OCI-LY7 (cell line): ENCODE measurements at regions not wholly inside any gene's neighbourhood (a gene's known extent, or its start where the extent isn't known, plus 50 kb on each side); places are given as distances from the start of the nearest gene placed in this dataset.

ENCODE experiments used
- EZH2phosphoT487 ChIP-seq: fragments of 200-600 bp; sonication (generic); IDR thresholded peaks from 2 replicates; pipeline ENCODE4 v1.6.1; 2018; ENCODE audit warnings: low read depth, borderline replicate concordance, mild to moderate bottlenecking, mixed run types, antibody characterized with exemption, low read length, moderate library complexity, mixed read lengths
- TF ChIP-seq, protein P1 (sequence below): fragments of 200-600 bp; sonication (generic); conservative IDR thresholded peaks from 2 replicates; pipeline ENCODE4 v1.5.1; 2014; ENCODE audit warnings: mild to moderate bottlenecking, antibody characterized with exemption, low read length, moderate library complexity, mixed read lengths

- TF ChIP-seq, protein P1, sequence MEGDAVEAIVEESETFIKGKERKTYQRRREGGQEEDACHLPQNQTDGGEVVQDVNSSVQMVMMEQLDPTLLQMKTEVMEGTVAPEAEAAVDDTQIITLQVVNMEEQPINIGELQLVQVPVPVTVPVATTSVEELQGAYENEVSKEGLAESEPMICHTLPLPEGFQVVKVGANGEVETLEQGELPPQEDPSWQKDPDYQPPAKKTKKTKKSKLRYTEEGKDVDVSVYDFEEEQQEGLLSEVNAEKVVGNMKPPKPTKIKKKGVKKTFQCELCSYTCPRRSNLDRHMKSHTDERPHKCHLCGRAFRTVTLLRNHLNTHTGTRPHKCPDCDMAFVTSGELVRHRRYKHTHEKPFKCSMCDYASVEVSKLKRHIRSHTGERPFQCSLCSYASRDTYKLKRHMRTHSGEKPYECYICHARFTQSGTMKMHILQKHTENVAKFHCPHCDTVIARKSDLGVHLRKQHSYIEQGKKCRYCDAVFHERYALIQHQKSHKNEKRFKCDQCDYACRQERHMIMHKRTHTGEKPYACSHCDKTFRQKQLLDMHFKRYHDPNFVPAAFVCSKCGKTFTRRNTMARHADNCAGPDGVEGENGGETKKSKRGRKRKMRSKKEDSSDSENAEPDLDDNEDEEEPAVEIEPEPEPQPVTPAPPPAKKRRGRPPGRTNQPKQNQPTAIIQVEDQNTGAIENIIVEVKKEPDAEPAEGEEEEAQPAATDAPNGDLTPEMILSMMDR: no peak
- TF ChIP-seq EZH2phosphoT487: no peak
Measured at GRCh38 chr6:17226786-17227233, 54.4 kb upstream of the RBM24 start.
